ENCODE measurements at regions not wholly inside any gene's neighbourhood (a gene's known extent, or its start where the extent isn't known, plus 50 kb on each side); places are given as distances from the start of the nearest gene placed in this dataset.
"Not testable (repeated sequence)": the region's sequence is repeated elsewhere in the genome, so short reads cannot be mapped to it uniquely, and the experiment has no call there.

DNA sequence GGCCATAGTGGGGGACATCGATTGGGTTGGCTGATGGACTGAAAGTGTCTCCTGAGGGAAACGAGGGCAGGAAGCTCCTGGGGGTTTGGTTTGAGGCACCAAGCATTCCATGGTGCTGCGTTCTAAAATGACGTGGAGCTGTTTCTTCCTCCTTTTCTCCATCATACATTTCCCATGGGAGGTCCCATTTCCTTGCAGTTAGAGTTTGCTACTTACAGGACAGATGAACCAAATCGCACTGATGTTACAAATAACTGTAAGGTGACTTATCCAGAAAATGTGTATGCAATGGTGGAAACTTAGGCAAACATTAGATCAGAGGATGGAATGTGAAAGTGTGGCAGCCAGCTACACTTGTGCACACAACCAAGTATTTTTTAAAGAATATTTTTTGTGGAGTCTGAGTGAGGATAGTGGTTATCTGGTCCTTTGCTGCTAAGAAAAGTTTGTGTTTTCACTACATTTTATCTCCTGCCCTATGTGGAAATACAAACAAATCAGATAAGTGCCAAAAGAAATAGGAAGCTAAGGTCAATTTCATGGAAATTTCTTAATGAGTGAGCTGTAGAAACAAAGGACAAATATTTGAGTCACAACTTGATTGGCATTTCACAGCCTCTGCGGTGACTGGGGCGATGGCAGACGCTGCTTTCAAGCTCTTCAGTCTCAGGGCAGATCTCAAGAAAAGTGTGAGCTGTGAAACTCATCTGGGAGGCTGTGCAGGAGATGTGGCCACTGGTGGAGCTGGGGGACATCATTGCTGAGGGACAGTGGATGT, 256.2 kb downstream of the TSN start:
- DNase-seq, result no peak

DNA sequence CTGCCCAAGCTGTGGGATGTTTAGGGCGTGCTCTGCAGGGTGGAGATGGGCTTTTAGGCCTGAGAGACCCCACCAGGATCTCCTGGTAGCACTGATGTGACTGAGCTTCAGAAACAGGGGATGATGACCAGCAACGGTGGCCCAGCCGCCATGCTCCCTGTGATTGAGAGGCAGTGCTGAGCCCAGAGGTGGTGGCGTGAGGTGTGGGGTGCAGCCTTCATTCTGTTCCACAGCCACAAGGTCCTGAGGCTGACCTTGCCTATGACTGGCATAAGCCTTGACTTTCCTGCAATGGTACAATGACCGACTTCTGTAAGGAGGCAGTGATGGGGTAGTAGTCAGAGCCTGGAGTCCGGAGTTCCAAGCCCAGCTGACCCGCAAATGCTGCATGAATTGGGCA, 263.3 kb downstream of the TSN start:
- no peak for DNase-seq

DNA sequence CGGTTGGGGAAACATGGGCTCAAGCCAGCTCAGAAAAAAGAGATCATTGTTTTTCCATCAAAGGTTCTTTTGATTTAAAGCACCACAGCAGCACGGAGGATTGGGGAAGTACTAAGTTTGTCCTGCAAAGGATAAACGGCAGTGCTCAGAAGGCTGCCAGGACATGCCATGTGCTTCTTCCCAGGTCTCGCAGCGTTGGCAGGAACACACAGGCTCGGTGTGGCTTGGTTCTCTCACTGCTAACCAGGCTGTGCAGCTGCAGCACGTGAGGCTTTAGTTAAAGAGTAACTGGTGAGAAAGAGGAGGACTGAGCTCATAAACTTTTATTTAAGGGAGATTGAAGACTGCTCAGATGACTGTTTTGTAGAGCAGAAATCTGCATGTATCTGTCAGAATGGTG, 264.3 kb downstream of the TSN start:
- DNase-seq, result peak in 18 of 51 donors; percentile 4 to 48 (median 14)

DNA sequence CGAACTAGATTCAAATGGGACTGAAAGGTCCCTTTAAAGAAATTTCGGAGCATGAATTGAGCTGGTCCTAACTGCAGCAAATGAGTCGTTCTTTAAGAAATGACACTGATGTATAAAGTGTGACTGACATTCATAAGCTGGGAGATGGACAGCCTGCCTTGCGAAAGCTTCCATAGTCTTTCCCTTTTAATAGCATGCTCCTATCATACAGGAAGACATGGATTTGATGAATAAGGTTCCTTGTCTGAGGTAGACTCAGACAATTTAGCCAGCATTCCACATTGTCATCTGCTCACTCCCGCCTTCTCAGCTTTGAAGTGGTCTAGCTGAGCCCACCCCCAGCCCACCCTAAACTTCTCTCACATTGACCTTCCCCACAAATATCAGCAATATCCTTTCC, 264.9 kb downstream of the TSN start:
- DNase-seq, result no peak

DNA sequence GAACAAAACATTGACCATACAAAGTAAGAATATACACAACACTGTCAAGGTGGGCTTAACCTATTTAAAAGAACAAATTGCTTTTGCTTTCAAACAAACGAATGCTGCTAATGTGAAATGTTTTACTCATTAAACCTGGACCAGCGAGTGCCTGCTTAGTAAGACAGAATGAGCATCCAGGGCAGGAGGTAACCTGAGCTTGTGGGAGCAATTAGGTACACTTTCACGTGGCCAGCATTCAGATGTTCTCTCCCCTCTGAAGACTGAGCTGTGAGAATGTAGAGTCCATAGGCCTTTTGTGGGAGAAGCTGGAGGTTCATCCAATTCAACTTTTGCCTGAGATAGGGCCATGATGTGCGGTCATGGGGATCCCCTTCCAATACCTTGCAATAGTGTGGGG, 266.5 kb downstream of the TSN start:
- DNase-seq, result no peak

DNA sequence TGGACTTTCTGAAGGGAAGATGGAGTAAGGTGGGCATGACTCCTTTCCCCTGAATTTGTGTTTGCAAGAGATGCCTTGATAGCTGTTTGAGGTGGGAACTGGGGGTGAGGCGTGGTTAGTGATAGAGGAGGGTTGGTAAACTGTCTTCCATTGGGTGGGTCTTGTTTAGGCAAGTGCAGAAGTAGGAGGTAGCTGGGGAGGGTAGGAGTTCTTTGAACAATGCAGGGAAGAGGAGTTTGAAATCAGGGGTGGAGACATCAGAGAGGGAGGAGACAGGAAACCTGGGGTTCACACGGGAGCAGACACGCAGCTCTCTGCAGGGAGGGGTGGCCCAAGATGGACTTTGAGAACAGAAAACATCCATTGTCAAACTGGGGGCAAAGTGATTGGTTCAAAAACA, 267.1 kb downstream of the TSN start:
- DNase-seq, result no peak

DNA sequence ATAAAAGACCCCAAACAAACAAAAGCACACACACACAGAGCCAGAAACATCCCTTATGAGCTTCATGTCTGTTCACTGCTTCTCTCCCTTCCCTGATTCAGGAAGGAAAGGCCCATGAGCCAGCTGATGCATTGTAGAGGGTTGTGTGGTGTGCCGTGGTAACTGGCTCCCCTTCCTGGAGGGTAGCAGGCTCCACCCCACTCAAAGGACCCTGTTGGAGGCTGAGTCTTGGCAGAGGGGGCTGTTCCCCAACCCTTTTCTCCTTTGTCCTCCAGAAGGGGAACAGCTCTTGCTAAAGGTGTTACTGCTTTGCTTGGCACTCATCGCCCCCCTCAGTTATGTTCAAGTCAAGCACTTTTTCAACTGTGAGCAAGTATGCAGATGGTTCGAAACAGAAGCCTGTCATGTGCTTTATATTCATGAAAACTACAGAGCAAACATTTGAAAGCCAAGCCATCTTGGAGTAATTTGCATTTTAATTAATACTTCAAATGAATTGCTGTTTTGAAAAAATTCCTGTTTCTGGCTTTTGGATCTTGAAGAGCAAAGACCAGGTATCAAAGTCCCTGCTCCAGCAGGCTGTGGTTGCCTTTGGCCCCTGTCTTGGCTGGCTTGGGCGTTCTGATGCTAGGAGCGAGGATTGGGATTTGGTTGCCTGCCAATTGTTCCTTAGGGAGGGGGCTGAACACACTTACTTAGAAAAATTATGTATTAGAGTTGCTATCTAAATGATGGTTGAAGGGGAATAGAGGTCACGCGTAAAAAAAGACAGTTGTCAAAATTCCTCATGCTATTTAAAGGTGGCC, 267.8 kb downstream of the TSN start:
- DNase-seq, result no peak

DNA sequence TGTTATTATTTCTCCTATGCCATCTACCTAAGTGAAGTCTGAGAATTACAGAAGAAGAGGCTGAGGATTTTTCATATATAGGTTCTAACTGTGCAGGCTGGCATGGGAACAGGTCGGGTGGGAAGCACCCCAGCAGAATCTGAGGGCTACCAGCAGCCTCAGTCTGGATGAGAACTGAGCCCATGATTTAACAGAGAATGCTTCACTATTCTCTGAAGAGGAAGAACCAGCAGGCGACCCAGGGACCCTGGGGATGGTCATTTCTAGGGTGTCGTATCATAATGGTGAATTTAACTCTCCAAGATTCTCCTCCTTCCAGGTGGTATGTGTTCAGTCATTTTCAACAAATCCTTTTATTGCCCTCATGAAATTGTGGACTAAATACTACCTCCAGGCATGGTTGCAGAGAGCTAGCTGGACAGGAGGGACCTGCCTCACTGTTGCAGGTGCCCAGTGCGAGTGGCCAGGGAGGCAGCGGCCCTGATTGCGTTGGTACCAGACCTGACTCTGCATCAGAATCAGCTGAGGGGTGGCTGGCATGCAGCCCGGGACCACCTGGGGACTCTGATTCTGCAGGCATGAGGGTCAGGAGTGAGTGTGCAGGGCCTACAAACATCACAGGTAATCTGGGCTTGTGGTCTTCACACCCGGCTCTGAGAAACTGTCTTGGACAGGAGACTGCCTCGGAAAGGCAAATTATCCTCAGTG, 272.2 kb downstream of the TSN start:
- DNase-seq, result no peak

DNA sequence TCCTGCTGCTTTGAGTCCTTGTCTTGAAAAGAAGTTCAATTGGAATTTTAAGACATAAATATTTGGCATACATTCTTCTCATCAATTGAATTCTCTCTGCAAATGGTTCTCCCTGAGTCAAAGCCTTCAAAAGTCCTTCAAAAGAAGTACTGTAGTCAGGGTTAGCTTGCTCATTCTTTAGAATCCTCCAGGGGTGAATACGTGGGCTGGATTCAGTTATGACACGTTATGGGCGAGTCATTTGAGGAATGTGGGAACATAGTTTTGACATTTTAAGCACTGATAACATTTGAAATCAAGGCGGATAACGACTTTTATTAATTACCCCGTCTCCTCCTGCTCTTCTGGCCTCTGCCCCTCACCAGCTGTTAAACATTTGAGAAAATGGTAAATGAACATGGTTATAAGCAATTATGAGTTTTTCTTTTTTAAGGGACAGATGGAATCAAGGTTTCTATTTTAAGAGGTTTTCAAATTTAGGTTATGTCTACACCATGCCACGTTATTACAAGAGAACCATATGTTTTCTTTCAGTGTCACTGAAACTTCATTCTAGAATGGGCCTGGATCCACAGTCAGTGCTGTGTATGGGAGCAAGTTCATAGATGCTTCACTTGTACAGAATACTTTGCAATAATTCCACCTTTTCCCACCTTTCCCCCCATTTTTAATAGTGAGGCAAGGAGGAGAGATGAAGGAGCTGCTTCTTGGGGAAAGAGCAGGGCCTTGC, 273.1 kb downstream of the TSN start:
- DNase-seq, result peak in 2 of 51 donors; percentile 3 to 23

DNA sequence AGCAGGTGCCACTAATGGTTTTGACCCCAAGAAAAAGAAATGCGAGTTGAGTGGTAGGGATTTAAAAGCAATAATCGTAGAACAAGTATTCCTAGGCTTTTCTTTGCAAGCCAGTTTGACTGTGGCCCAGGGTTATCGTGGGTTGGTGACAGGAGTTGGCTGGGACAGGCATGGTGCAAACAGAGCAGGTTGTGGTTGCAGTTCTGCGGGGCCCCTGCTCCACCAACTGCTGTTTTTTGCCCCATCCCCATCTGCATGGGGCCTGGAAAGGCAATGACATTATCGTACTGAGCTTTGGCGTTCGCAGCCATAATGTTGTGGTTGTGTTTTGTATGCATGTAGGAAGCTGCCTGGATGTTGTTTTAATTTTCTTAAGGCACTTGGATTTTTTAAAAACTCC, 274.0 kb downstream of the TSN start:
- no peak for DNase-seq

DNA sequence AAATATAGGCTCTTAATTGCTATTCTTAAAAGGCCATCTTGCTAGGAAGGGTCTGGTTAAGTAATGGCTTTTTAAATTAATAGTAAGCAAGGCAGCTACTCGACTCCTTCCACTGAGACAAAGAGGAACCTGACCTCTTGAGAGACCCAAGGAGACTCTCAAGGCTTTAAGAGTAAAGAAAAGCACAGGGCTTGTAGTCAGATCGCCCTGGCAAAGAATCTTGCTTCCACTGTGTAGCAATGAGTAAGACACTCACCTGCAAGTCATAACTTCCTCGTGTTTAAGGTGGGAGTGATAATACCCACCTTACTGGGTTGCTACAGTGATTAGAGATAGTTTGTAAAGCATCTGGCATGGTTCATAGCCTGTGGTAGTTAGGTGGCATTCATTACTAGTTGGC, 274.5 kb downstream of the TSN start:
- no peak for DNase-seq

DNA sequence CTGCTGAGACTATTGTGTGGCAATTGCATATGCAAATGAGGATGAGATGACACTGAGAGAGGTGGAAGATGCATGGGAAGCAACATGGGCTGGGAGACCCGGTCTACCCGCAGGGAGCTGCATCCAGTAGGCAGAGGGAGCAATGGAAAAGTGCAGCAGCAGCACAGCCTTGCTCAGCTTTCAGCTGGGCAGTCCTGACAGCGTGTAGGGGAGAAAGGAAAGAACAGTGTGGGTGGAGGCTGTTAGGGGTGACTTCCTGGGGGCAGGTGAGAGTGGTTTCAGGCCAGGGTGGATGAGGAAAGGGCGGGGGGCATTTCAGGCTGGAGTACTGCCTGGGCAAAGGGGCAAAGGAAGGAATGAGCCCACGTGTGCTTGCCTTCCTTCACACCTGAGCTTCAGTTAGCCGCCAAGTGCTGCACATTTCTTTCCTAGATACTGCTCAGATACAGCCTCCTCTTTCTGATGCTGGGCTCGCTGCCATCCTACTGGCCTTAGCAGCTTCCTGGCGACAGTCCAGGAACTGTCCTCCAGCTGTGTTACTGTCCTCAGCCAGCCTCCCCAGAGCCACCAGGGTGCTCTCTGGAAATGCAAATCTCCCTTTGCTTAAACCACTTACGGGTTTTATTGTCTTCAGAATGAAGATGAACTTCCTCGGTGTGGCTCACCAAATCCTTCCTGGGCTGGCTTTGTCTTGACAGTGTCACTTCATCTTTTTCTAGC, 276.3 kb downstream of the TSN start:
- peak in 7 of 51 donors; percentile 3 to 25 (median 7) for DNase-seq

DNA sequence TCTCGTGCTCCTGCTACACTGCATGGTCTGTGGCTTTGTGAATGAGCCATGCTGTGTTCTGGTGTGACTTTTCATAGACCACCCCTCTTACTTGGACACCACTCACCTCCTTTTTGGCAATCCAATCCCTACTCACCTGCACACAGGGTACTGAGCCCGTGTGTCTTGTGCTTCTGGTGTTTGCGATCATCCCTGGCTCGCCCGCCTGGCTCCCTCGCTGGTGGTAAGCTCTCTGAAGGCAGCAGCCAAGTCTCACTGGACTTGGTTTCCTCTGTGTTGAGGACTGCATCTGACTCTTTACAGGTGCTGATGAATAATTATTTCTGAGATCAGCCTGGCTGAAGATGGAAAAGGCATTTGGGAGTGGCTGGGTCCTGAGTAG, 276.8 kb downstream of the TSN start:
- no peak for DNase-seq

DNA sequence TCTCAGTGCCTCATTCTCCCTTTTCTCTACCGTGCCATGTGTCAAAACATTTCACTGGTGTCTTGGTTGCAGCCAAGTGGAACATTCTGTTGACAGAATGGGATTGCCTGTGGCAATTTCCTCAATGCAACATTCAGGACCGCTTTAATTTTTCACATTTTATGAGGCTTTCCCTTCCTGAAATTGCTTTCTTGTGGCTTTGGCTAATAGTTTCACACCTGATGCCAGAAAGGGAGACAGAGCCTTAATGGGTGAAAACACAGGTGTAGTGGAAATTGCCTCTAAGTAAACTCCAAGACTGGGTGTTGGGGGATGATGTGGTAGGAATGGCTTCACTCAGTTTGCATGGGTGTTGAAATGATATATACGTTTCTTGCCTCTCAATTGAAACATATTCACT, 278.3 kb downstream of the TSN start:
- no peak for DNase-seq

DNA sequence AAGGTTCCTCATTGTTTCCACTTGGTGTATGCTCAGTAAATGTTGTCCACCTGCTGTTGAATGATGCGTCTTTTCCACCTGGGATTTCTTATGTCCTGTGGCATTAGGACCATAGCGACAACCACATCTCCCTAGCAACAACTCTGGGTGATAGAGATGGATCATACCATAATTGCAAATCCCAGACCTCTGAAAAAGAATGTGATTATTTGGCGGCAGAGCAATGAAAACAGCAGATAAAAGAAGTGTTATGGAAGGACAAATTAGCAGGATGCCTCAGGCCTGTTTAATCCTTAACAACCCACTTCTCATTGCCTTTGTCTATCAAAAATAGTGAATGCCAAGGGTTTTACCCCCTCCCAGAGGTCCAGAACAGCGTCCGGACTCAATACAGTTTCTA, 278.9 kb downstream of the TSN start:
- no peak for DNase-seq

DNA sequence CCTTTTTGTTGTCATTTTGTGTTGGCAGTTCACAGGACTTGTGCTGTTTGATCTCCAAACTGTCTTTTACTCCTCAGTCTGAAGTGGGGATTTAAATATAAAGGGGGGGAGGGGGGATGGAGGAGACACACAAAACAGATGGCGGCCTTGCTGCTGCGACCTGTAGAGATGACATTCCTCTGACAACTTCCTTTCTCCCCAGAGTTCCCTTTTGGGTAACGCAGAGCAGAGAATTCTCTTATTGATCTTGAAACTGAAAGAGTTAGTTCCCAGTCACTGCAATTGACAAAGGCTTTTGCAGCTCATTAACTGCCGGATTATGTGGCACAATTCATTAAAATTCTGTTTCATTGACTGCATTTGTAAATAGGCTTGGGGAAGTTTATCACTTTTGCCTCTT, 279.3 kb downstream of the TSN start:
- no peak for DNase-seq

DNA sequence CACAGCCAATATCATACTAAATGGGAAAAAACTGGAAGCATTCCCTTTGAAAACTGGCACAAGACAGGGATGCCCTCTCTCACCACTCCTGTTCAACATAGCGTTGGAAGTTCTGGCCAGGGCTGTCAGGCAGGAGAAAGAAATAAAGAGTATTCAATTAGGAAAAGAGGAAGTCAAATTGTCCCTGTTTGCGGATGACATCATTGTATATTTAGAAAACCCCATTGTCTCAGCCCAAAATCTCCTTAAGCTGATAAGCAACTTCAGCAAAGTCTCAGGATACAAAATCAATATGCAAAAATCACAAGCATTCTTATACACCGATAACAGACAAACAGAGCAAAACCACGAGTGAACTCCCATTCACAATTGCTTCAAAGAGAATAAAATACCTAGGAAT, 283.4 kb downstream of the TSN start:
- DNase-seq, result not testable (repeated sequence)

DNA sequence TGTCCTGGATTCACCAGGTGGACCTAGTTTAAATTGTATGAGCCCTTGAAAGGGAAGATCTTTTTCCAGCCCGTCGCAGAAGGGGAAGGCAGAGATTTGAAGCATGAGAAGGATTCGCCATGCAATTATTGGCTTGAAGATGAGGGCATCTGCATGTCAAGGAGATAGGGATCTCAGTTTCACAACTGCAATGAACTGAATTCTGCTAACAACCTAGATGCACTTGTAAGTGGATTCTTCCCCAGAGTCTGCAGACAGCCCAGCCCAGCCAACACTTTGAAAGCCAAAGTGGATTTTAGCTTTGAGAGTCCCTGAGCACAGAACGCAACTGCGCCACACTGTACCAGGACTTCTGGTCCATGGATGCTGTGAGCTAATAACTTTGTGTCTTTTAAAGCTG, 286.0 kb downstream of the TSN start:
- DNase-seq, result no peak

DNA sequence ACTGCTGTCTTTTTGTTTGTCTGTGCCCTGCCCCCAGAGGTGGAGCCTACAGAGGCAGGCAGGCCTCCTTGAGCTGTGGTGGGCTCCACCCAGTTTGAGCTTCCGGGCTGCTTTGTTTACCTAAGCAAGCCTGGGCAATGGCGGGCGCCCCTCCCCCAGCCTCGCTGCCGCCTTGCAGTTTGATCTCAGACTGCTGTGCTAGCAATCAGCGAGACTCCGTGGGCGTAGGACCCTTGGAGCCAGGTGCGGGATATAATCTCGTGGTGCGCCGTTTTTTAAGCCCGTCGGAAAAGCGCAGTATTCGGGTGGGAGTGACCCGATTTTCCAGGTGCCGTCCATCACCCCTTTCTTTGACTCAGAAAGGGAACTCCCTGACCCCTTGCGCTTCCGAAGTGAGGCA, 296.2 kb downstream of the TSN start:
- DNase-seq, result not testable (repeated sequence)

DNA sequence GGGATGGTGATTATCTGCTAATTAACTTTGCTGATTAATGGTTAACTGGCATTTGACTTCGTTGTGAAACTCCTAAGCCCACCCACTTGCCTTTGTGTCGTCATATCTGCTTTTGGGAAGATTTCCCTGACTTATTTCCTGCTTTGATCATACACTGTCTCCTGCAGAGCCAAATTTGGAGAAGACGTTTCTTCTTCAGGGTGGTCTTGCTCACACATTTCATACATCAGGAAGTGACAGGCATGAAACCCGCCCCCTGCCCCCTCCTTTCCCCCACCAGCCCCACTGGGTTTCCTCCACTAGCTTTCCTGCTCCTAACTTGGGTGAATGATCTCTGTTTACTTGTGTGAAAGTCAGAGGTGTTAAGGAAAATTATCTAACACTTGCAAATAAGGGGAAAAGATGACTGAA, 300.1 kb downstream of the TSN start:
- no peak for DNase-seq

DNA sequence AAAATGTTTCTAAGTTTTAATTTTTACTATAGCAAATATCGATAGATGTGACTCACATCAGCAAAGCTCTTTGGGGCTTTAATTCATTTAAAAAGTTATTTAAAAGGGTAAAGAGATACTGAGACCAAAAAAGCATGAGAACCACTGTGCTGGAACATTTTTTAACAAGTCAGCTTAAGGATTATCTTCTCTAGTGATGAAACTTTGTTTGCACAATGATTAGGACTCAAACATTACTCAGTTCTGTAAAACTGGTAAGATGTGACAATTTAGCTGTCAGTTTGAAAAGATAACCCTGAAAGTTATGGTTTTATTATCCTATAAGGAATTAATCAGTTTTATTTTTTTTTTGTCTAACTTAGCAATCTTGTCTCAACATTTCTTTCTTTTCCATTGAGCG, 301.4 kb downstream of the TSN start:
- no peak for DNase-seq
